ENCODE measurements at regions not wholly inside any gene's neighbourhood (a gene's known extent, or its start where the extent isn't known, plus 50 kb on each side); places are given as distances from the start of the nearest gene placed in this dataset.

DNA sequence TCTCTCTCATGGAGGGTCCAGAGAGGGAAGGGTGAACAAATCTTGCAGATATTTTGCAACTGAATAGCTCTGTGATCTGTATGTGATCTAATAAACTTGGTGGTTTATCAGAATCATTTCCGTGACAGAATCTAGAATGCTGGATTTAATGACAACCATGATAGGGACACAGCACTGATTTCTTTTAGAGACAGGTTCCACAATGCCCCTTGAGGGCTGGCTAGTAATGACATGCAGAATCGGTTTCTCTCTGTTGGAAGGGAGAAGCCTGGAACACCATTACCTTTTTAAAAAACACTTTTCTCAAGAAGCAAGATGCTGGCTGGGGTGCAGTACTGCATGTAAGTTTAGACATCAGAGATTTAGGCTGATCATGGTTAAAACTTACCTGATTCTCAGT is 313.4 kb downstream of the CDH26 start:
- 0% methylated on average over 2 of the region's 2 CpGs for WGBS (ENCODE audit: missing lambda C conversion rate)
- FAIRE-seq: no peak
- Histone ChIP-seq H3K27ac (no peak overlapping the region), H3K4me2 (no peak overlapping the region), H3K9me3 (no peaks in the 10 kb centered on the region), H3K4me3 (no peak overlapping the region), H3K4me1 (no peaks in the 10 kb centered on the region)
- ChIA-PET POLR2A (no interaction called here), CTCF (interaction anchor here (1.0 to 1.4 kb wide), 2 partner anchors 8 to 94 kb away, joined by 3 to 4 read pairs; no protein-coding TSS in a partner anchor)
- peak; percentile 10 to 15 for DNase-seq (ENCODE audit: low read depth in 1 of 2, low spot score in 1 of 2)
- TF ChIP-seq, protein P1, sequence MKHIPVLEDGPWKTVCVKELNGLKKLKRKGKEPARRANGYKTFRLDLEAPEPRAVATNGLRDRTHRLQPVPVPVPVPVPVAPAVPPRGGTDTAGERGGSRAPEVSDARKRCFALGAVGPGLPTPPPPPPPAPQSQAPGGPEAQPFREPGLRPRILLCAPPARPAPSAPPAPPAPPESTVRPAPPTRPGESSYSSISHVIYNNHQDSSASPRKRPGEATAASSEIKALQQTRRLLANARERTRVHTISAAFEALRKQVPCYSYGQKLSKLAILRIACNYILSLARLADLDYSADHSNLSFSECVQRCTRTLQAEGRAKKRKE (CRISPR knock-in tag; IDR thresholded peaks at IDR 0.05; ENCODE audit: low read depth): no peak
- no peak for TF ChIP-seq RFX5 (IDR thresholded peaks at IDR 0.05)
- TF ChIP-seq RAD21 (conservative IDR thresholded peaks at IDR 0.05 in 1 of 2, IDR thresholded peaks at IDR 0.05 in 1 of 2): no peak
- TF ChIP-seq HOXB5 (CRISPR knock-in tag; IDR thresholded peaks at IDR 0.05): no peak
- TF ChIP-seq ESRRA (IDR thresholded peaks at IDR 0.05; ENCODE audit: borderline replicate concordance, low read length): no peak
- no peak for TF ChIP-seq FOXS1 (CRISPR knock-in tag; IDR thresholded peaks at IDR 0.05)
- no peak for TF ChIP-seq ZFP36 (IDR thresholded peaks at IDR 0.05; ENCODE audit: borderline replicate concordance, partially characterized antibody)
- no peak for TF ChIP-seq HOXA7 (CRISPR knock-in tag; IDR thresholded peaks at IDR 0.05)
- TF ChIP-seq FOSL2 (IDR thresholded peaks at IDR 0.05): no peak
- TF ChIP-seq FOSL2 (CRISPR knock-in tag; IDR thresholded peaks at IDR 0.05): no peak
- TF ChIP-seq, protein P2, sequence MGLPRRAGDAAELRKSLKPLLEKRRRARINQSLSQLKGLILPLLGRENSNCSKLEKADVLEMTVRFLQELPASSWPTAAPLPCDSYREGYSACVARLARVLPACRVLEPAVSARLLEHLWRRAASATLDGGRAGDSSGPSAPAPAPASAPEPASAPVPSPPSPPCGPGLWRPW (IDR thresholded peaks at IDR 0.05): no peak
- no peak for TF ChIP-seq MAZ (IDR thresholded peaks at IDR 0.05; ENCODE audit: borderline replicate concordance, low read depth, low read length)
- no peak for TF ChIP-seq POLR2AphosphoS2 (conservative IDR thresholded peaks at IDR 0.05; ENCODE audit: low read length)
- no peak for TF ChIP-seq HDAC2 (IDR thresholded peaks at IDR 0.05)
- TF ChIP-seq, protein P3, sequence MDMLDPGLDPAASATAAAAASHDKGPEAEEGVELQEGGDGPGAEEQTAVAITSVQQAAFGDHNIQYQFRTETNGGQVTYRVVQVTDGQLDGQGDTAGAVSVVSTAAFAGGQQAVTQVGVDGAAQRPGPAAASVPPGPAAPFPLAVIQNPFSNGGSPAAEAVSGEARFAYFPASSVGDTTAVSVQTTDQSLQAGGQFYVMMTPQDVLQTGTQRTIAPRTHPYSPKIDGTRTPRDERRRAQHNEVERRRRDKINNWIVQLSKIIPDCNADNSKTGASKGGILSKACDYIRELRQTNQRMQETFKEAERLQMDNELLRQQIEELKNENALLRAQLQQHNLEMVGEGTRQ (IDR thresholded peaks at IDR 0.05): no peak
- TF ChIP-seq PHF8 (IDR thresholded peaks at IDR 0.05; ENCODE audit: borderline replicate concordance, low read depth): no peak
- TF ChIP-seq, protein P4, sequence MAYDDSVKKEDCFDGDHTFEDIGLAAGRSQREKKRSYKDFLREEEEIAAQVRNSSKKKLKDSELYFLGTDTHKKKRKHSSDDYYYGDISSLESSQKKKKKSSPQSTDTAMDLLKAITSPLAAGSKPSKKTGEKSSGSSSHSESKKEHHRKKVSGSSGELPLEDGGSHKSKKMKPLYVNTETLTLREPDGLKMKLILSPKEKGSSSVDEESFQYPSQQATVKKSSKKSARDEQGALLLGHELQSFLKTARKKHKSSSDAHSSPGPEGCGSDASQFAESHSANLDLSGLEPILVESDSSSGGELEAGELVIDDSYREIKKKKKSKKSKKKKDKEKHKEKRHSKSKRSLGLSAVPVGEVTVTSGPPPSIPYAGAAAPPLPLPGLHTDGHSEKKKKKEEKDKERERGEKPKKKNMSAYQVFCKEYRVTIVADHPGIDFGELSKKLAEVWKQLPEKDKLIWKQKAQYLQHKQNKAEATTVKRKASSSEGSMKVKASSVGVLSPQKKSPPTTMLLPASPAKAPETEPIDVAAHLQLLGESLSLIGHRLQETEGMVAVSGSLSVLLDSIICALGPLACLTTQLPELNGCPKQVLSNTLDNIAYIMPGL (CRISPR knock-in tag; IDR thresholded peaks at IDR 0.05; ENCODE audit: borderline replicate concordance): no peak
- no peak for TF ChIP-seq REST (IDR thresholded peaks at IDR 0.05)
- no peak for TF ChIP-seq RNF2 (IDR thresholded peaks at IDR 0.05; ENCODE audit: borderline replicate concordance, low read depth)
- ATAC-seq: peak; percentile 65 to 67; a peak in 4 of 6 replicates

- ATAC-seq (no peak), FAIRE-seq (no peak), DNase-seq (ENCODE audit: low read depth in 1 of 2, low spot score in 1 of 2) (no peak)
- CTCF ChIA-PET: interaction anchor here (1.0 kb wide), 2 partner anchors 9 to 13 kb away, joined by 3 to 4 read pairs; no protein-coding TSS in a partner anchor
- TF ChIP-seq KDM1A (IDR thresholded peaks at IDR 0.05; ENCODE audit: low read depth): no peak
- TF ChIP-seq, protein P1 (CRISPR knock-in tag; IDR thresholded peaks at IDR 0.05; ENCODE audit: low read depth): no peak
- TF ChIP-seq, protein P5, sequence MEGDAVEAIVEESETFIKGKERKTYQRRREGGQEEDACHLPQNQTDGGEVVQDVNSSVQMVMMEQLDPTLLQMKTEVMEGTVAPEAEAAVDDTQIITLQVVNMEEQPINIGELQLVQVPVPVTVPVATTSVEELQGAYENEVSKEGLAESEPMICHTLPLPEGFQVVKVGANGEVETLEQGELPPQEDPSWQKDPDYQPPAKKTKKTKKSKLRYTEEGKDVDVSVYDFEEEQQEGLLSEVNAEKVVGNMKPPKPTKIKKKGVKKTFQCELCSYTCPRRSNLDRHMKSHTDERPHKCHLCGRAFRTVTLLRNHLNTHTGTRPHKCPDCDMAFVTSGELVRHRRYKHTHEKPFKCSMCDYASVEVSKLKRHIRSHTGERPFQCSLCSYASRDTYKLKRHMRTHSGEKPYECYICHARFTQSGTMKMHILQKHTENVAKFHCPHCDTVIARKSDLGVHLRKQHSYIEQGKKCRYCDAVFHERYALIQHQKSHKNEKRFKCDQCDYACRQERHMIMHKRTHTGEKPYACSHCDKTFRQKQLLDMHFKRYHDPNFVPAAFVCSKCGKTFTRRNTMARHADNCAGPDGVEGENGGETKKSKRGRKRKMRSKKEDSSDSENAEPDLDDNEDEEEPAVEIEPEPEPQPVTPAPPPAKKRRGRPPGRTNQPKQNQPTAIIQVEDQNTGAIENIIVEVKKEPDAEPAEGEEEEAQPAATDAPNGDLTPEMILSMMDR (IDR thresholded peaks at IDR 0.05): no peak
- no peak for TF ChIP-seq RNF2 (IDR thresholded peaks at IDR 0.05; ENCODE audit: borderline replicate concordance, low read depth)
- TF ChIP-seq MAFK (IDR thresholded peaks at IDR 0.05; ENCODE audit: partially characterized antibody): no peak
- no peak for TF ChIP-seq CHD2 (IDR thresholded peaks at IDR 0.05; ENCODE audit: low read length, partially characterized antibody)
- TF ChIP-seq NFE2L2 (conservative IDR thresholded peaks at IDR 0.05; ENCODE audit: low read length): no peak
- Histone ChIP-seq H3K27ac (no peak overlapping the region), H3K4me3 (no peak overlapping the region), H3K9me3 (no peaks in the 10 kb centered on the region), H3K4me2 (no peak overlapping the region), H3K4me1 (no peaks in the 10 kb centered on the region)
- POLR2A ChIA-PET: no interaction called here
- whole genome bisulfite sequencing (ENCODE audit: missing lambda C conversion rate): 13% methylated on average over 6 of the region's 6 CpGs
These were observed 314.6 kb downstream of the CDH26 start for GRCh38 chr20:60272790-60273189.
